ENCODE measurements at regions not wholly inside any gene's neighbourhood (a gene's known extent, or its start where the extent isn't known, plus 50 kb on each side); places are given as distances from the start of the nearest gene placed in this dataset.

DNA sequence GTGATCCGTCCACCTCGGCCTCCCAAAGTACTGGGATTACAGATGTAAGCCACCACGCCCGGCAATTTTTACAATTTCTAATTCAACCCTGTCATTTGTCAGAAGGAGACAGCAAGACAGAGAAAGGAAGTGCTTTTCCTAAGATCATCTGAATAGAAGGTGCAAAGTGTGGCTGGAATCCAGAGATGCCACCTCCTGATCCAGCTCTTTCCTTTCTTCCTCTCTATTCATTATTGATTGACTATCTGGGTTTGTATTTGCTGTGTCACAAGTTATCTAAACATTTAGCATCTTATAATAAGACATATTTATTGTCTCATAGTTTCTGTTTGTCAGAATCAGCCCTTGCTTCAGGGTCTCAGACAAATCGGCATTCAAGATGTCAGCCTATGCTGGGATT, 217.7 kb downstream of the BCAS1 start:
- intact Hi-C loops (cut with micrococcal nuclease; ENCODE audit: unreplicated experiment): no loop called here
- no TSS peak for BruUV-seq (replicated peaks)
- Mint-ChIP-seq H3K36me3 (ENCODE audit: insufficient read depth, unreplicated experiment) (no peaks in the 10 kb centered on the region), H3K4me3 (ENCODE audit: low read depth, unreplicated experiment) (no peak overlapping the region), H3K27ac (ENCODE audit: unreplicated experiment) (no peak overlapping the region), H3K27me3 (ENCODE audit: unreplicated experiment) (no peaks in the 10 kb centered on the region), H3K9me3 (ENCODE audit: low read depth, unreplicated experiment) (no peaks in the 10 kb centered on the region), H3K4me1 (ENCODE audit: low read depth, unreplicated experiment) (peaks cover 2% of the 10 kb centered on the region)
- no peak for TF ChIP-seq CTCF (IDR thresholded peaks at IDR 0.05; ENCODE audit: unreplicated experiment)
- CTCF ChIA-PET: interaction anchor here (0.9 to 1.0 kb wide), 2 partner anchors 12 to 14 kb away, joined by 3 read pairs; no protein-coding TSS in a partner anchor
- DNase-seq: no peak

- no peaks in the 10 kb centered on the region for H3K9me3 Mint-ChIP-seq (ENCODE audit: low read depth, unreplicated experiment)
- no peaks in the 10 kb centered on the region for H3K27me3 Mint-ChIP-seq (ENCODE audit: unreplicated experiment)
- H3K4me3 Mint-ChIP-seq (ENCODE audit: low read depth, unreplicated experiment): no peak overlapping the region
- no peak overlapping the region for H3K27ac Mint-ChIP-seq (ENCODE audit: unreplicated experiment)
- BruUV-seq (replicated peaks): no TSS peak
- H3K36me3 Mint-ChIP-seq (ENCODE audit: insufficient read depth, unreplicated experiment): no peaks in the 10 kb centered on the region
- no peaks in the 10 kb centered on the region for H3K4me1 Mint-ChIP-seq (ENCODE audit: low read depth, unreplicated experiment)
- no peak for DNase-seq
- CTCF ChIA-PET: interaction anchor here (0.8 to 1.0 kb wide), 3 partner anchors 12 to 64 kb away, joined by 3 to 11 read pairs (median 3); no protein-coding TSS in a partner anchor
- TF ChIP-seq CTCF (IDR thresholded peaks at IDR 0.05; ENCODE audit: unreplicated experiment): no peak
- intact Hi-C loops (cut with micrococcal nuclease; ENCODE audit: unreplicated experiment): no loop called here
These were observed 218.4 kb downstream of the BCAS1 start for GRCh38 chr20:53852014-53852413.

DNA sequence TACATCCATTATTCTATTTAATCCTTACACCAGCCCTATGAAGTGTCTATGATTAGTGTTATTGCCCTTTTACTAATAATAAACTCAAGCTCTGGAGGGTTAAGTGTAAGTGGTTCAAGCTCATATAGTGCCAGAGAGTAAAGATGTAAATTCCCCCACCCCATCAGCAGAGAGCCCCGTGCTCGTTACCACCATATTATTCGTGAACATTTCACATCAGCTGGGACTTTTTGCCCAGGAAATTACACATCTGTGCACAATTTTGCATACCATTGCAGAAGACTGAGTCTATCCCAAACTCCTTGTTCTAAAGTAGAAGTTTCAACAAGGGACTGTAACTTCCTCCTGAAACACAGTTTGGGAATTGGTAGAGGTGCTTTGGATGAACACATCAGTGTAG, 220.1 kb downstream of the BCAS1 start:
- Mint-ChIP-seq H3K36me3 (ENCODE audit: insufficient read depth, unreplicated experiment) (no peaks in the 10 kb centered on the region), H3K9me3 (ENCODE audit: low read depth, unreplicated experiment) (no peaks in the 10 kb centered on the region), H3K27ac (ENCODE audit: unreplicated experiment) (no peak overlapping the region), H3K27me3 (ENCODE audit: unreplicated experiment) (no peaks in the 10 kb centered on the region), H3K4me3 (ENCODE audit: low read depth, unreplicated experiment) (no peak overlapping the region), H3K4me1 (ENCODE audit: low read depth, unreplicated experiment) (no peaks in the 10 kb centered on the region)
- intact Hi-C loops (cut with micrococcal nuclease; ENCODE audit: unreplicated experiment): no loop called here
- BruUV-seq (replicated peaks): no TSS peak
- CTCF ChIA-PET: no interaction called here
- TF ChIP-seq CTCF (IDR thresholded peaks at IDR 0.05; ENCODE audit: unreplicated experiment): no peak
- DNase-seq: no peak

- Mint-ChIP-seq H3K27ac (ENCODE audit: unreplicated experiment) (no peak overlapping the region), H3K36me3 (ENCODE audit: insufficient read depth, unreplicated experiment) (no peaks in the 10 kb centered on the region), H3K4me1 (ENCODE audit: low read depth, unreplicated experiment) (no peaks in the 10 kb centered on the region), H3K4me3 (ENCODE audit: low read depth, unreplicated experiment) (no peak overlapping the region), H3K9me3 (ENCODE audit: low read depth, unreplicated experiment) (no peaks in the 10 kb centered on the region), H3K27me3 (ENCODE audit: unreplicated experiment) (no peaks in the 10 kb centered on the region)
- BruUV-seq (replicated peaks): no TSS peak
- CTCF ChIA-PET: interaction anchor here (1.1 kb wide), 1 partner anchor 63 kb away, joined by 3 read pairs; no protein-coding TSS in a partner anchor
- no peak for DNase-seq
- intact Hi-C loops (cut with micrococcal nuclease; ENCODE audit: unreplicated experiment): no loop called here
- no peak for TF ChIP-seq CTCF (IDR thresholded peaks at IDR 0.05; ENCODE audit: unreplicated experiment)
These were observed 220.8 kb downstream of the BCAS1 start for GRCh38 chr20:53849471-53850059.

Data from Calu3 (cell line).